CD4-positive, alpha-beta T cell (primary cell): ENCODE measurements at regions not wholly inside any gene's neighbourhood (a gene's known extent, or its start where the extent isn't known, plus 50 kb on each side); places are given as distances from the start of the nearest gene placed in this dataset.

Experiments used
- ATAC-seq: fragments of 200-7000 bp; cut with Tn5 transposase; one replicate; pipeline ENCODE4 v1.10.0; 2022; ENCODE audit warnings: mild to moderate bottlenecking; ENCODE audit not compliant: poor library complexity
- CTCF ChIA-PET: fragments of 350-600 bp; sonication (Branson Sonifier 250); formaldehyde crosslinking; loops from one replicate; lab custom pipeline; 2021; ENCODE audit warnings: antibody characterized with exemption, inconsistent platforms; lab: Charles Lee
- POLR2A ChIA-PET: fragments of 350-600 bp; sonication (Branson Sonifier 250); formaldehyde crosslinking; loops from one replicate; lab custom pipeline; 2021; ENCODE audit warnings: antibody characterized with exemption, inconsistent platforms; lab: Charles Lee
- DNase-seq, 14 experiments: peaks; one replicate each; pipeline ENCODE4 v3.0.0-alpha.2; 2013 to 2020; ENCODE audit warnings: mixed read lengths in 2 of 14
- H3K27ac ChIP-seq, 2 donors: one replicate each; pipeline versions ENCODE4 v1.5.1 to v1.7.0; 2013; ENCODE audit warnings: low read length in 2 of 2, low read depth in 1 of 2, mild to moderate bottlenecking in 1 of 2
- H3K27me3 ChIP-seq, 2 experiments: 1 replicate in 1 of 2; 2 replicates in 1 of 2; pipeline versions ENCODE4 v1.6.1 to v1.7.0; 2013; ENCODE audit warnings: low read length in 2 of 2, control low read depth in 1 of 2, mild to moderate bottlenecking in 1 of 2, moderate library complexity in 1 of 2; ENCODE audit not compliant: insufficient read depth in 2 of 2, control insufficient read depth in 1 of 2
- H3K36me3 ChIP-seq: one replicate; pipeline ENCODE4 v1.6.1; 2013; ENCODE audit warnings: low read length, control low read depth; ENCODE audit not compliant: insufficient read depth
- H3K4me1 ChIP-seq: one replicate; pipeline ENCODE4 v1.6.1; 2013; ENCODE audit warnings: low read length, control low read depth; ENCODE audit not compliant: insufficient read depth
- H3K4me3 ChIP-seq: one replicate; pipeline ENCODE4 v1.5.1; 2013; ENCODE audit warnings: mild to moderate bottlenecking, low read length, moderate library complexity
- H3K9me3 ChIP-seq, 2 experiments: 1 replicate in 1 of 2; 2 replicates in 1 of 2; pipeline versions ENCODE4 v1.6.1 to v1.7.0; 2013; ENCODE audit warnings: low read length in 2 of 2, mild to moderate bottlenecking in 2 of 2, control low read depth in 1 of 2, moderate library complexity in 1 of 2; ENCODE audit not compliant: control insufficient read depth in 1 of 2, insufficient read depth in 1 of 2
- H3K27ac Mint-ChIP-seq: one replicate; pipeline ENCODE4 v1.8.0; 2020; ENCODE audit warnings: mixed read lengths
- H3K27me3 Mint-ChIP-seq: one replicate; pipeline ENCODE4 v1.8.0; 2021; ENCODE audit warnings: mixed read lengths
- H3K36me3 Mint-ChIP-seq: one replicate; pipeline ENCODE4 v1.8.0; 2021; ENCODE audit warnings: low read depth, mixed read lengths
- H3K4me1 Mint-ChIP-seq: one replicate; pipeline ENCODE4 v1.8.0; 2021; ENCODE audit warnings: low read depth, mixed read lengths
- H3K4me3 Mint-ChIP-seq: one replicate; pipeline ENCODE4 v1.8.0; 2020; ENCODE audit warnings: mild to moderate bottlenecking, mixed read lengths
- H3K9me3 Mint-ChIP-seq: one replicate; pipeline ENCODE4 v1.8.0; 2020; ENCODE audit warnings: mixed read lengths
- CTCF ChIP-seq: fragments of 200-600 bp; IDR thresholded peaks from one replicate; pipeline ENCODE4 v1.8.0; 2022; ENCODE audit warnings: antibody characterized with exemption, mild to moderate bottlenecking
- intact Hi-C, 2 experiments: fragments of 100-400 bp; cut with DNase I in 1 of 2; cut with micrococcal nuclease in 1 of 2; formaldehyde crosslinking; loops; one replicate each; pipeline versions ENCODE4 v1.15.1 to v1.9.0; 2023 to 2025; cut with DNase I, micrococcal nuclease

GRCh38 chr3:124398594-124398993 lies 331.7 kb upstream of the UMPS start:
- no peak for TF ChIP-seq CTCF
- Histone ChIP-seq H3K36me3 (no peaks in the 10 kb centered on the region), H3K4me1 (no peaks in the 10 kb centered on the region), H3K4me3 (no peak overlapping the region), H3K9me3 (no peaks in the 10 kb centered on the region), H3K27me3 (peaks cover 11 to 13% of the 10 kb centered on the region in 2 experiments), H3K27ac (no peak overlapping the region)
- no peak overlapping the region for H3K4me3 Mint-ChIP-seq
- DNase-seq (no peak), ATAC-seq (no peak)
- CTCF ChIA-PET, result no interaction called here
- no peaks in the 10 kb centered on the region for H3K4me1 Mint-ChIP-seq
- intact Hi-C loops, result no loop called here
- peaks cover 34% of the 10 kb centered on the region for H3K27me3 Mint-ChIP-seq
- H3K9me3 Mint-ChIP-seq, result no peaks in the 10 kb centered on the region
- H3K27ac Mint-ChIP-seq, result no peak overlapping the region
- no peaks in the 10 kb centered on the region for H3K36me3 Mint-ChIP-seq
- POLR2A ChIA-PET, result no interaction called here

- Mint-ChIP-seq H3K4me1 (no peaks in the 10 kb centered on the region), H3K27me3 (peaks cover 35% of the 10 kb centered on the region), H3K4me3 (no peak overlapping the region), H3K9me3 (no peaks in the 10 kb centered on the region), H3K27ac (no peak overlapping the region), H3K36me3 (no peaks in the 10 kb centered on the region)
- ChIA-PET CTCF (no interaction called here), POLR2A (no interaction called here)
- TF ChIP-seq CTCF, result no peak
- Histone ChIP-seq H3K27me3 (peaks cover 7 to 8% of the 10 kb centered on the region in 2 experiments), H3K4me1 (no peaks in the 10 kb centered on the region), H3K9me3 (no peaks in the 10 kb centered on the region), H3K27ac (no peak overlapping the region), H3K4me3 (no peak overlapping the region), H3K36me3 (no peaks in the 10 kb centered on the region)
- no peak for ATAC-seq
- DNase-seq, result no peak
- intact Hi-C loops, result no loop called here
These were observed 328.4 kb upstream of the UMPS start for GRCh38 chr3:124401843-124402242.

- intact Hi-C loops, result no loop called here
- no peak for TF ChIP-seq CTCF
- ATAC-seq (no peak), DNase-seq (no peak)
- no peak overlapping the region for H3K4me3 ChIP-seq
- no peaks in the 10 kb centered on the region for H3K36me3 ChIP-seq
- Mint-ChIP-seq H3K4me3 (no peak overlapping the region), H3K27me3 (peaks cover 28% of the 10 kb centered on the region), H3K36me3 (no peaks in the 10 kb centered on the region), H3K4me1 (no peaks in the 10 kb centered on the region), H3K9me3 (no peaks in the 10 kb centered on the region), H3K27ac (no peak overlapping the region)
- no peaks in the 10 kb centered on the region for H3K9me3 ChIP-seq
- peaks cover 5 to 7% of the 10 kb centered on the region in 2 experiments for H3K27me3 ChIP-seq
- no peak overlapping the region for H3K27ac ChIP-seq
- ChIA-PET CTCF (no interaction called here), POLR2A (no interaction called here)
- no peaks in the 10 kb centered on the region for H3K4me1 ChIP-seq
These were observed 327.5 kb upstream of the UMPS start for GRCh38 chr3:124402791-124403190.
